Left colon (tissue), 2 donors: ENCODE measurements at regions not wholly inside any gene's neighbourhood (a gene's known extent, or its start where the extent isn't known, plus 50 kb on each side); places are given as distances from the start of the nearest gene placed in this dataset.
A peak's percentile ranks its signal among the peaks of the same experiment; 100 is the strongest.

ENCODE experiments used
- ATAC-seq: fragments of 200-7000 bp; cut with Tn5 transposase; one replicate; pipeline ENCODE4 v1.9.1; 2020; ENCODE audit warnings: mild to moderate bottlenecking, moderate library complexity
- DNase-seq, 2 donors: peaks; one replicate each; pipeline ENCODE4 v3.0.0-alpha.2; 2020
- intact Hi-C, 2 donors: fragments of 100-400 bp; cut with DNase I in 1 of 2; cut with micrococcal nuclease in 1 of 2; formaldehyde crosslinking; loops; one replicate each; pipeline versions ENCODE4 v1.11.2 to v1.14.0; 2022; cut with DNase I, micrococcal nuclease
- donor health status: DM: no; HTN: no; CAD: no.
- donor health status: DM: yes; HTN: yes; CAD: no.

DNA sequence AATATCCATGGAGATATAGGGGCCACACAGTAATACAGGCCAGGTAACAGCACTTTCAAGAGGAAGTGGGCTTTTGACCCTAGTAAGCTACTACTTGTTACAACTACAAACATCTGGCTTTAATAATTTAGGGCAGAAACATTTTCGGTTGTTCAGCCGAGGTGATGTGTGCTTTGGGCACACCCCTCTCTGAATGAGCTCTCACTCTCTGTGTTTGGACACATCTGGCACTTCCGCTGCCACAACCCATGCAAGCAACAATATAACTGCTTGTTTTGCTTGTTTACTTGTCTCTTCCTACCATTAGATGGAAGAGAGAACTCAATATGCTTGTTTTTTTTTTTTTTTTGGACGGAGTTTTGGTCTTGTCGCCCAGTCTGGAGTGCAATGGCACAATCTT lies 277.2 kb downstream of the HS3ST1 start:
- DNase-seq (no peak), ATAC-seq (no peak)
- intact Hi-C loops, result no loop called here

DNA sequence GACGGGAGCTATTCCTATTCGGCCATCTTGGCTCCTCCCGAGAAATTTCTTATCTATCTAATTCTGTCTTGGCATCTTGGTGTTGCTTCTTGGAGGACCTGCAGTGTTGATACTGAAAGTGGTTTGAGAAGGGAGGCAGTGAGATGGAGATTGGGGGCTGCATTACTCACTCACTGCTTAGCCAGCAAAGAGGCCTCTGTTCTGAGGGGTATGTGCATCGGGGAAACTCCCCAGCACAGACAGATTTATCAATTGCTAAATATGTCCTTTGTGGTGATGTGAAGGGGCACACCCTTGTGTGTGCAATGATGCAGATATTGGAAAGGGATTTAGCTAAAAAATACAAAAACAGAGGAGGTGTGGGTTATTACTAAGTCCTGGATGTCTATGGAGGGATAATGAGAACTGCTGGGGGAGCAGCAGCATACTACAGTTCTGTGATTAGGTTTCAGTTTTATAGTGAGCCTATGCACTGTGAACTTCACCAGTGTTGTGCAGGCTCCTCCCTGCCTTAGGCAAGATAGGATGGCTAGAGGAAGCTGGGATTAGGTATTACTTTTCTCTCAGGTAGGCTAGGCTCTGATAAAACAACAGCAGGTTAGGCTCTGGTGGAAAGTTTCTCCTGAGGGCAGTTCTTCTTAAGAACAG lies 279.0 kb downstream of the HS3ST1 start:
- ATAC-seq (peak; percentile 92), DNase-seq (no peak)
- intact Hi-C loops, result no loop called here

DNA sequence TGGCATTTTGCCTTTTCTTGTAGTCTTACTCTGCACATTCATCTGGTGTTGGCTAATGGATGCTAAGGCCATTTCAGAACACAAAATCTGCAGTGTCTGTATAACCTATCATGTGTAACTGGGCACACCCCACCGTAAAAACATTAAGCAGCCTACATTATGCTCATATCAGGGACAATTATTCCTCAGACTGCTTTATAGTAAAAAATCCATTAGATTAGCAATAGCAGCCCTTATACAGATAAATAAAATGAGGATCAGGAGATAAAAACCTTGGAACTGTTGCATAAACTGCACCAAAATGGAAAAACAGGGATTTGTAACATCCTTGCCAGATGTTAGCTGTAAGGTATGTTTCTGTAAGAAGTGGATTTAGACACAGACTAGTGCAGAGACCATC lies 288.8 kb downstream of the HS3ST1 start:
- no peak for DNase-seq
- ATAC-seq, result no peak
- intact Hi-C loops, result no loop called here

DNA sequence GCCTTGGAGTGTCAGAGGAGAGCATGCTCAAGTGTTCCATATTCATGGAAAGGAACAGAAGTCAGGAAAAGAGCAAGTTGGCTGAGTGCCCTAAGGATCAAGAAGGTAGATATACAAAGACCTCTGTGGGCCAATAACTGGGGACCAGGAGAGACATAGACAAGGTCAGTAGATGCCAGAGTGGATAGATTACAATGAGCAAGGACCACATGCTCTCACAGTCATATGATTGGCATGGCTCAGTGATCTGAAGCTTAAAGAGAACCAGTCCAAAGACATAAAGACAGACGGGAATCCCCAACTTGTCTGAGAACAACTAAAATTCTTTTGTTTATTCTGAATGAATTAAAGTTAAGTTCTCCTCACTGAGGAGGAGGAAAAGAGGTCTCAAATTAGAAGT lies 289.7 kb downstream of the HS3ST1 start:
- intact Hi-C loops, result no loop called here
- ATAC-seq, result no peak
- DNase-seq, result no peak

DNA sequence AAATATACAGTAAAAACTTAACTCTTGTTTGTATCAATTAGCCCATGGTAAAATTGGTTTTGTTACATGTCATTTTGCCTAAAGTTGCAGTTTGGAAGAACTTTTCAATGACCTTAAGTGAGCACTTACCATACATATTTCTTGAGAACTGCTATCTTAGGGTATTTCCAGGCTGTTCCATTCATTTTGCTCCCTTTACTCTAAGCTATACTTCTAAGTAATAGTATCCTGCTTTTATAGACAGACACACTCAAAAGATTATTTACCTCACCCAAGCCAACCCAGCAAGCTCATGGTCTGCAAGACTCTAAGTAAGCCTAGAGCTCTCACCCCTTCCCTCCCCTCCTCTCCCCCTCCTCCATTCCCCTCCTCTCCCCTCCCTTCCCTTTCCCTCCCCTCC lies 294.0 kb downstream of the HS3ST1 start:
- intact Hi-C loops, result no loop called here
- ATAC-seq (no peak), DNase-seq (no peak)

DNA sequence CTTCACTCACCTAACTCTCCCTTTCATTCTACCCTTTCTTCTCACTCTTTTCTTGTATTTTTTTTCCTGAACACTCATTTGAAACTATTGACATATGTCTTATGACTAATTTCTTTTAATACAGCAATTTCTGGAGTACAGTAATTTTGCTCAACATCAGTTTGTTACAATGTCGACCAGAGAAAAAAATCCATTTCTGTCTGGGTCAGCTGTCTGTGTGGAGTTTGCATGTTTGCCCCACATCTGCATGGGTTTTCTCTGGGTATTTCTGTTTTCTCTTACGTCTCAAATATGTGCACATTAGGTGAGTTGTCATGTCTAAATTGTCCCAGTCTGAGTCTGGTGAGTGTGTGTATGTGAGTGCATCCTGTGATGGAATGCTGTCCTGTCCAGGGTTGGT lies 294.8 kb downstream of the HS3ST1 start:
- no peak for ATAC-seq

DNA sequence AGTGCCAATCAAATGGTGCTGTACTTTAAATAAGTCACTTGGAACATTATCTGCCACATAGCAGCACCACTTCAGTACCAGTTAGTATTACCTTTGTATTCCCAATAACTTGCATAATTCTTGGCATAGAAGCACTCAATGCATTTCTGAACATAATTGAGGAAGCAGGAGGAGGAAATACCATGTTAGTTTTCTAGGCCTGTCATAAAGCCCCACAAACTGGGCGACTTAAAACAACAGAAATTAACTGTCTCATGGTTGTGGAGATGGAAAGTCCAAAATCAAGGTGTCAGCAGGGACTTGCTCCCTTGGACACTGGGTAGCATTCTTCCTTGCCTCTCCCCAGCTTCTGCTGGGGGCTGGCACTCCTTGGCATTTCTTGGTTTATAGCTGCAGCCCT lies 296.2 kb downstream of the HS3ST1 start:
- peak; percentile 98 for ATAC-seq
- intact Hi-C loops, result no loop called here
- DNase-seq, result no peak

More for the DNA sequence above, 294.8 kb downstream of the HS3ST1 start:
- intact Hi-C loops, result no loop called here
- DNase-seq, result no peak

DNA sequence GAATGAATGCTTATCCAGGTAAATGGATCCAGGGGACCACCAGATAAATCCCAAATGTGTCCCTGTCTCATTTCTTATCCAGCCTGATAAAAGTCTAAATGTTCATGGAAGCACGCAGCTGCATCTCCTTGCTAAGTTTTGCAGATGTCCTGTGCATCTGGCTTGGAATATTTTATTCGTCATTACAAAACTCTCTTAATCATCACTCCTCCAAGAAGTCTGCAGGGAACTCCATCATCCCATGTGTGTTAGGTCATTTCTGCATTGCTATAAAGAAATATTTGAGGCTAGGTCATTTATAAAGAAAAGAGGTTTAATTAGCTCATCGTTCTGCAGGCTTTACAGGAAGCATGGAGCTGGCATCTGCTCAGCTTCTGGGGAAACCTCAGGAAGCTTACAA lies 297.2 kb downstream of the HS3ST1 start:
- DNase-seq, result no peak
- ATAC-seq, result no peak
- intact Hi-C loops, result no loop called here

DNA sequence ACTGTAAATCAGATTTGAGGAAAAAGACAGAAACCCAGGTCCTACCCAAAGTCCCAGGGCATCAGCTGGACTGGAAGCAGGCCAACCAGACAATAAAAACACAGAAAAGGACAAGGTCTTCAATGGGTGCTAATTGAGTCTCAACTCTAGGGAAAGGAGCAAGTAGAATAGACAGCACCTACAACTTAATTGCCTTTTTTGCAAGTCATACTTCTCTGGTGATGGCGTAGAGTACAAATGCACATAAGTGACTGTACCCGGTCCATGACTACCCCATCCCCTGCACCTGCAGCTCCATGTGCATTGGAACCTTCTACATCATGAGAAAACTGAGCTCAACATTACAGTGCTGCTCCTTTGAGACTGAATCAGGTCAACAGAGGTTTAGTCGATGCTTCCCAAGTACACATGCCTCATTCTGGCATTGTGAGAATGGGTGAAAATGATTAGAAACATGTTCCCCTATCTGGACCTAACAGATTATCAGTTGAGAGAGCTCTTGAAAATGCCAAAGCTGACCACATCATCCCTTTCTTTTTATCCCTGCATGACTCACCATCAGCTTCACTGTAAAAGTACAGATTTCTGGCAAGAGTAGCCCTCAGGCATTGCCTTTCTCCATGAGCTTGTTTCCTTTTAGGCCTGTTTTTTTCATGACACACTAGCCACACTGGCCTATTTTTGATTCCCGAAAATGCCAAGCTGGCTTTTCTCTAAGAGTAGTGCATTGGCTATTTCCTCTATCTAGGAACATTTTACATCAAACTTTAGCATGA lies 298.3 kb downstream of the HS3ST1 start:
- no peak for ATAC-seq
- DNase-seq, result no peak
- intact Hi-C loops, result no loop called here

DNA sequence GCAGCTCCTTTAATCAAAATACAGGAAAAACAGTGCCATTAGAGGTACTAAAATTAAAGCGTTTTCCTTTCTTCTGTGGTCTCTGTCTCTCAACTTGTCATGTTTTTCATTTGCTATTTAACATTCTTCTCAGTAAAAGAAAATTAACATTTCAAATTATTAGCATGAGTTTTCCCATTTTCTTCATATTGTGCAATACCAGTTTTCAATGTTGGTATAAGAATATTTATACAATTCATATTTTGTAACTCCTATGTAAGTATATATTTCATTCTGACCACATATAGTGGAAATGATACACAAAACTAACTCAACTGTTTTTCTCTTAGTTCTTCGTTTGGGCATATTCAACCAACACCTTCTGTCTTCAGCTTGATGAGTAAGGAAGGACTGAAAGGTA lies 308.3 kb downstream of the HS3ST1 start:
- DNase-seq (no peak), ATAC-seq (no peak)
- intact Hi-C loops, result no loop called here

DNA sequence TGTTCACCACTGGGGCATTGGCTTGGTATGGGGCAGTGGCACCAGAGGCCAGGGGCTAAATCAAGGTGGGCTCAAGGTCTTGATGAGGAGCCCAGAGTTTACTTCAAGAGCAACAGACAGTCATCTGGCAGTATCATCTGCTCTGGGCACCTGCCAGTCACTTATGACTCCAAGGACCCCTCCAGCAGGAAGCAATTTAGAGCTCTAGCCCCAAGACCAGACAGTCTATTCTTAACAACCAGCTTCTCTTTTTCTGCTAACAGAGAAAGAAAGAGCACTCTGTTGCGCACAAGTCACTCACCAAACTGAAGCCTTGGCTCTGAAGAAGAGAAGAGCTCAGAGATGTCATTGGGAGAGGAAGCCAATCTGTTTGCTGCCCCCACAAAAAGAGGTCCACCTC lies 309.2 kb downstream of the HS3ST1 start:
- ATAC-seq, result no peak
- intact Hi-C loops, result no loop called here
- no peak for DNase-seq

DNA sequence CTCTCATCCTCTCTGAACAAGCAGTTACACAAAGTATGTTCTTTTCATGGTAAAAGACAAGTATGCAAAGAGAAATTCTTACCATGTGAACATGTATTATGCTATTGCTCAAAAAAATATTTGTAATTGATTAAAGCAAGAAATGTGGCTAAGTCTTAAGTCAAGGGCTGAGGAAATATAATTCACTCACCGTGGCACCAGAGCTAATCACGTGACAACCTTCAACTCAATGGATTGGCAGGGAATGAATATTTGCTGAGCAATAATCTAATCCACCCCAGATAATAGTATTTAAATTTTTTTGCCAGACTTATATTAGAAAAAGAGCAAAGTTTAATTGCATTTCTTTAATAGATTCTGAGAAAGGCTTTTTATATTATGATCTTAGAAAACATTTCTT lies 310.2 kb downstream of the HS3ST1 start:
- no peak for DNase-seq
- no peak for ATAC-seq

DNA sequence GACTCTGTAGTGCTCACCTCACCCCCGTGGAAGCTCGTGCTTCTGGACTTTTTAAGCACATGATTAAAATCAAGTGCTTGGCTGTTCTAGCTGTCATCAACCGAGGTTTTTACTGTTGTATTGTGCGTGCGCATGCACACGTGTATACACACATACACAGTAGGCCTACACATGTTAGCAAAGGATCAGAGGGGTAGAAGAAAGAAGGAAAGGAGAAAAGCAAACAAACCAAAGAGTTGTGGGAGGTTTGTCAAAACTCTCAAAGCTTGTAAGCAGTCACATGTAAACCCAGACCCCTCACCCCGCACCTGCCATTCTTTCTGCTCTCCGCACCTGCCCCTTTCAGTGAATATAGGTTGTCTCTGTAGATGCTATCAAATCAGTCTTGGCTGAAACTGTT lies 311.8 kb downstream of the HS3ST1 start:
- DNase-seq (no peak), ATAC-seq (no peak)
- intact Hi-C loops, result no loop called here

More for the DNA sequence above, 310.2 kb downstream of the HS3ST1 start:
- intact Hi-C loops, result no loop called here

DNA sequence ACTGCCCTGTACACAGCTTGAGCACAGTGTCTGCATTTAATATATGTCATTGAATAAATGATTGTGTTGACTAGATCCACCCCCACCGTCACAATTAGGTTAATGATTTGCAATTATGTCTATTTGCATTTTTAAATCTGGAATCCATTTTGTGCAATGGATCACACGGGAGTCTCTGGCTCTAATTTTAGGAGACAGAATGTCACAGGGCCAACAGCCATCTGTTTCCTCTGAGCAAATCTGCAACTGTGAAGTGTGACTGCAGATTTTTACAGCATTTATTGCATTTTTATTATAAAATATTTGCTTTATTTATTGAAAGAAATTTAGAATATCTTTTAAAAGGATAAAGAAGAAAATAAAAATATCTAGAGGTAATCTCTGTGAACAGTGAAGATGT lies 316.8 kb downstream of the HS3ST1 start:
- DNase-seq (no peak), ATAC-seq (no peak)
- intact Hi-C loops, result no loop called here

DNA sequence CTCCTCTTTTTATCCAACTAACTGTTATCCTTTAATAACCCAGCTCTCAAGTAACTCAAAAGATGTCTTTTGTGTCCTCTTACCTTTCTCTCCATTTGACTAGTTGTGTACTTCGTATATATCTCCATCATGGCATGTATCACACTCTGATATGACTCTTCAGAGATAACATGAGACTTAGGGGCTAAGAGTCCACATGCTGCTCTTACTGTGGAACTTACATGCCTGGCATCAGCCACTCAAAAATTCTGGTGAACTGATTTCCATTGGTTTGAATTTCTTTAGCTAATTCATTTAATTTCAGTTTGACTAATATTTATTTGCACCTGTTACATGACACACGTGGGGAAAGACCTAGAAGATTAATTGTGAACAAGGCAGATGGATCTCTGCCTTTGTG lies 317.3 kb downstream of the HS3ST1 start:
- no peak for ATAC-seq
- intact Hi-C loops, result no loop called here
- no peak for DNase-seq

DNA sequence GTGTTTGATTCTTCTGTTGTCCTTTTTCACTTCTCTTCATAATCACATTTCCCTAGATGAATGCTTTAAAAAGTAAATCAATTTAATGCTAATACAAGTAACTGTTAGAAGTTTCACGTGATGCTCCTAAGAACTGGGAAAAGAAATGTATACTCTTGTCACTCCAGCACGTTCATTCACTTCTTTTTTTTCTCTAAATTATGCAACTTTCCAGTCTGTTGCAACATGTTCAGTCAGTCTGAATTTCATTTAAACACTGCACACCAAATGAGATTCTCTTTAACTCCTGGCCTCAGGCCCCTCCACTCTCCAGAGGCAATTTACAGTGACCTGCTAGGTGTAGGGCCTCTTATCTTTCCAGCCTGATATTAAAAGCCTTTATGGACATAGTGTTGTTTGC lies 321.9 kb downstream of the HS3ST1 start:
- no peak for DNase-seq
- intact Hi-C loops, result no loop called here
- ATAC-seq, result no peak

DNA sequence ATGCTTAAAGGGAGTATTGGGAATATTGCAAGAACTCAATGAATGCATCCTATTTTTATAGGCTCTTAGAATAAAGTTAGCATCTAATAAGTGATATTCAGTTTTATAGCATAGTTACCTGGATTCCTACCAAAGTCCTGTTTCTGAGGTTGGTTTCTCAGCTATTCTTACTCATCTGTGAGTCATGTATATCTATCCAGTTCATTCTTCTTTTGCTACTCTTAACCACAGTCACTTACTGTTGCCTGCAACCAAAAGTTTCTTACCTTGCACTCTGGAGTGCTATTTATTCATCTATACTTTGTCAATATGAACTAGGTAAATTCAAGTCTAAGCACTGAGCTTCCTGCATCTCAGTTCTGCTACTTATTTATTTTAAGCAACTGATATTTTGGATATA lies 322.5 kb downstream of the HS3ST1 start:
- intact Hi-C loops, result no loop called here
- DNase-seq (no peak), ATAC-seq (no peak)

DNA sequence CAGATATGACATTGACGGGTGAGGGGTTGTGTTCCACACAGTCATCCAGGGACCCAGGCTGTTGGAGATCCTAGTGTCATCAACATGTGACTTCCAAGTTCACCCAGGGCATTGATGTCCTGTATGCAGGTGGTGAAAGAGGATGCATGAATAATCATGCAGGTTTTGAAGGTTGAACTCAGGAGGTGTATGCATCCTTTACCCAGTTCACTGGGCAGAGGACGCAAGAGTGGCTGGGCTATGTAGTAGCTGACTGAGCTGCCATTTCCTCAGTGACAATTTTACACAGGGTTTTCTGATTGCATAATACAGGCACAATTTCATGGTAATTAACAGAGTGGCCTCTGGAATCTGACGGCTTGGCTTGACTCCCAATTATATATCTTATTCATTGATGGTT lies 323.0 kb downstream of the HS3ST1 start:
- ATAC-seq, result no peak
- no peak for DNase-seq
- intact Hi-C loops, result no loop called here

DNA sequence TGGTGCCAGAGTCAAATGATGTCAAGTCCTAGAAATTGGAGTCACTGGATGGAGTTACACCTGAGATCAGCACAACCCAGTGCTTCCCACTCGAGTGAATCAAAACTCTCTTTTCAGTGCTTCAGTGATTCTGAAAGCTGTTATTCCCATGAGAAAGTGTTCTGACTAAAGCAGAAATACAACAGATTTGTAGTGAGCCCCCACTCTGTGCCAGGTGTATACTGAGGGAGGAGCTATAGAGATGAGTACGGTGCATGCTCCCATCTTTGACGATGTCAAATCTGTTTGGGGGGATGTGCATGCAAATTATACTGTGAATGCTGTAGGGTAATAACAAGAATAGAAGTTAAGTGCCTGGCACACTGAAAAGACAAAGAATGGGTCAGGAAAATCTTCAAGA lies 330.2 kb downstream of the HS3ST1 start:
- ATAC-seq, result no peak
- DNase-seq, result no peak
- intact Hi-C loops, result no loop called here

DNA sequence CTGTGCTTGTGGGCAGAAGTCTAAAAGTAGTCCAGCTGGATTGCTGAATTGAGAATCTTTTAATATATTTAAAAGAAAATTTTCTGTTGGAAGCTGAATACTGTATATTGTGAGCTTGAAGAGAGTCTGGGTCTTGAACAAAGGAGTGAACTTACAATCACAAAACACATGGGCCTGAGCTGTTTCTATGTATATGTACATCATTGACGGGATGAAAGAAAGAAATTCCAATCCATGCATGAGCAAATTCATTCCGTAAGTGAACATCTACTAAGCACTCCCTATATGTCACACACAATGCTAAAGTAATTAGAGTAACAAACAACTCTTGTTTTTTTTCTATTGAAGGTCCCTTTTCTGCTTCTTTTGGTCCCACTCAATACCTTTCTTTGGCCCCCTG lies 331.0 kb downstream of the HS3ST1 start:
- intact Hi-C loops, result no loop called here
- no peak for DNase-seq

DNA sequence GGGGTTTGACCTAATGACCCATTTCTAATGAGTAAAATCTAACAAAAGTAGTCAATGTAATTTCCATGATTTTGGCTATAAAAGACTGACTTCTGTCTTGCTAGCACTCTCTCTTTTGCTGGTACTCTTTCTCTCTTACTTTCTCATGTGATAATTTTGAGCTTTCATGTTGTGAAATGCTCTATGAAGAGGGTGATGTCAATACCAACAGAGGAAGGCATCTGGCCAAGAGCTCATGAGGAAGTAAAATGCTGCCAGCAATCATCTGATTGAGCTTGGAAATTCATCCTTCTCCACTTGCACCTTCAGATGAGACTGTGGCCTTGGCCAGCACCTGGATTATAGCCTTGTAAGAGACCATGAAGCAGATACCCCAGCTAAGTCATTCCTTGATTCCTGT lies 347.7 kb downstream of the HS3ST1 start:
- no peak for DNase-seq
- ATAC-seq, result no peak
- intact Hi-C loops, result no loop called here

More for the DNA sequence above, 331.0 kb downstream of the HS3ST1 start:
- ATAC-seq, result no peak
